Right lobe of liver (tissue), 6 donors: ENCODE measurements at regions not wholly inside any gene's neighbourhood (a gene's known extent, or its start where the extent isn't known, plus 50 kb on each side); places are given as distances from the start of the nearest gene placed in this dataset.
"Not testable (repeated sequence)": the region's sequence is repeated elsewhere in the genome, so short reads cannot be mapped to it uniquely, and the experiment has no call there.

ENCODE experiments used
- ATAC-seq, 4 donors: fragments of 200-7000 bp; cut with Tn5 transposase; one replicate each; pipeline ENCODE4 v1.9.1; 2020; ENCODE audit warnings: mild to moderate bottlenecking in 4 of 4, moderate library complexity in 4 of 4
- DNase-seq, 3 donors: peaks; one replicate each; pipeline ENCODE4 v3.0.0-alpha.2; 2020
- H3K27ac ChIP-seq, 3 donors: fragments of 200-600 bp; one replicate each; pipeline ENCODE4 v1.8.0; 2022
- H3K27me3 ChIP-seq, 2 donors: fragments of 200-600 bp; one replicate each; pipeline ENCODE4 v1.8.0; 2022
- H3K36me3 ChIP-seq, 4 donors: fragments of 200-600 bp; sonication (generic) in 1 of 4; one replicate each; pipeline versions ENCODE4 v1.5.1 to v1.8.0; 2017 to 2022; ENCODE audit warnings: control low read depth in 1 of 4
- H3K4me1 ChIP-seq, 4 donors: fragments of 200-600 bp; sonication (generic) in 1 of 4; one replicate each; pipeline versions ENCODE4 v1.5.1 to v1.8.0; 2017 to 2022; ENCODE audit warnings: control low read depth in 1 of 4
- H3K4me3 ChIP-seq, 3 donors: fragments of 200-600 bp; one replicate each; pipeline ENCODE4 v1.8.0; 2022
- H3K9me3 ChIP-seq, 4 donors: fragments of 200-600 bp; sonication (generic) in 1 of 4; one replicate each; pipeline versions ENCODE4 v1.5.1 to v1.8.0; 2017 to 2022; ENCODE audit warnings: control low read depth in 1 of 4
- POLR2A ChIP-seq: fragments of 450-650 bp; IDR thresholded peaks from one replicate; pipeline ENCODE4 v1.6.1; 2017; ENCODE audit warnings: antibody characterized with exemption, mild to moderate bottlenecking
- WGBS: methylation state at CpG from one replicate; pipeline ENCODE4 v1.1.6; 2018; ENCODE audit warnings: low coverage, low lambda C conversion rate; ENCODE audit not compliant: insufficient coverage; ENCODE audit errors: missing lambda C conversion rate; 5-methylcytosine and 5-hydroxymethylcytosine counted together
- intact Hi-C, 2 donors: fragments of 100-400 bp; cut with DNase I; formaldehyde crosslinking; loops; one replicate each; pipeline versions ENCODE4 v1.11.2 to v1.14.1; 2022
- TF ChIP-seq, protein P1 (sequence below), 4 donors: fragments of 200-600 bp in 3 of 4; fragments of 450-650 bp in 1 of 4; IDR thresholded peaks; one replicate each; pipeline versions ENCODE4 v1.5.1 to v1.8.0; 2016 to 2022; ENCODE audit warnings: antibody characterized with exemption in 4 of 4, mild to moderate bottlenecking in 2 of 4
- donor health status: DM: no; HTN: yes; CAD: no.
- donor health status: DM: no; HTN: no; CAD: no.
- donor health status: DM: no; HTN: no; CAD: no.
- donor health status: DM: no; HTN: yes; CAD: no.
- donor health status: DM: no; HTN: yes; CAD: no.

DNA sequence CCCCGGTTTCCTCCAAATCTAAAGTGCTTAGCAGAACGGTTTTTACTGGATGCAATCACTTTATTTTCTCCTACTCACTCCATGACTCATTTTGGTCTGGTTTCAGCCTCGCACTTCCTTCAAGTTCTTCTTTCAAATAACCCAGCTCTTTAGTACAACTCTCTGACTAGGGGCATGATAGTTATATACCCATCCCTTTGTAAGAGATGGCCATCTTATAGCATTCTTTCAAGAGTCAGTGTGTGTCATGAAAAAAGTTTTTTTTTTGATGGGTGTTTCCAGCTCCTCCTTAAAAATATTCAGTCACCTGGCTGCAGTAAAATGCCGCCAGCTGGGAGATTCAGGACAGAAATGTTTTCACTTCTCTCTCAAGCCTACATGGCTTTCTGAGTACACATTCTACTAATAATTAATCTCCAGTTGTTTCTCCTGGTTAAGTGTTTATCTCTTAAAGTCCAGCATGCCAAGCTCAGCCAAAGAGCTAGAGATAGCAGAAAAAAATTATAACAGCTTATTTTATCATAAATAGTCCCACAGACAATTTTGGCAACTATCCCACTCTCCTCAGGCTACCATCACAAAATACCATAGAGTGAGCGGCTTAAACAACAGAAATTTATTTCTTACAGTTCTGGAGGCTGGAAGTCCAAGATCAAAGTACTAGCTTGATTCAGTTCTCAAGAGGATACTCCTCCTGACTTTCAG, 139.3 kb downstream of the GASK1B start:
- Histone ChIP-seq H3K4me1 (no peaks in the 10 kb centered on the region), H3K27ac (no peak overlapping the region), H3K27me3 (no peaks in the 10 kb centered on the region), H3K4me3 (no peak overlapping the region), H3K36me3 (no peaks in the 10 kb centered on the region), H3K9me3 (no peaks in the 10 kb centered on the region)
- ATAC-seq, result peak; percentile 57 to 87 (median 64)
- no peak for TF ChIP-seq POLR2A
- TF ChIP-seq, protein P1, sequence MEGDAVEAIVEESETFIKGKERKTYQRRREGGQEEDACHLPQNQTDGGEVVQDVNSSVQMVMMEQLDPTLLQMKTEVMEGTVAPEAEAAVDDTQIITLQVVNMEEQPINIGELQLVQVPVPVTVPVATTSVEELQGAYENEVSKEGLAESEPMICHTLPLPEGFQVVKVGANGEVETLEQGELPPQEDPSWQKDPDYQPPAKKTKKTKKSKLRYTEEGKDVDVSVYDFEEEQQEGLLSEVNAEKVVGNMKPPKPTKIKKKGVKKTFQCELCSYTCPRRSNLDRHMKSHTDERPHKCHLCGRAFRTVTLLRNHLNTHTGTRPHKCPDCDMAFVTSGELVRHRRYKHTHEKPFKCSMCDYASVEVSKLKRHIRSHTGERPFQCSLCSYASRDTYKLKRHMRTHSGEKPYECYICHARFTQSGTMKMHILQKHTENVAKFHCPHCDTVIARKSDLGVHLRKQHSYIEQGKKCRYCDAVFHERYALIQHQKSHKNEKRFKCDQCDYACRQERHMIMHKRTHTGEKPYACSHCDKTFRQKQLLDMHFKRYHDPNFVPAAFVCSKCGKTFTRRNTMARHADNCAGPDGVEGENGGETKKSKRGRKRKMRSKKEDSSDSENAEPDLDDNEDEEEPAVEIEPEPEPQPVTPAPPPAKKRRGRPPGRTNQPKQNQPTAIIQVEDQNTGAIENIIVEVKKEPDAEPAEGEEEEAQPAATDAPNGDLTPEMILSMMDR (IDR thresholded peaks at IDR 0.05), result no peak
- DNase-seq, result no peak
- 33% methylated on average over 5 of the region's 5 CpGs for WGBS
- intact Hi-C loops, result no loop called here

DNA sequence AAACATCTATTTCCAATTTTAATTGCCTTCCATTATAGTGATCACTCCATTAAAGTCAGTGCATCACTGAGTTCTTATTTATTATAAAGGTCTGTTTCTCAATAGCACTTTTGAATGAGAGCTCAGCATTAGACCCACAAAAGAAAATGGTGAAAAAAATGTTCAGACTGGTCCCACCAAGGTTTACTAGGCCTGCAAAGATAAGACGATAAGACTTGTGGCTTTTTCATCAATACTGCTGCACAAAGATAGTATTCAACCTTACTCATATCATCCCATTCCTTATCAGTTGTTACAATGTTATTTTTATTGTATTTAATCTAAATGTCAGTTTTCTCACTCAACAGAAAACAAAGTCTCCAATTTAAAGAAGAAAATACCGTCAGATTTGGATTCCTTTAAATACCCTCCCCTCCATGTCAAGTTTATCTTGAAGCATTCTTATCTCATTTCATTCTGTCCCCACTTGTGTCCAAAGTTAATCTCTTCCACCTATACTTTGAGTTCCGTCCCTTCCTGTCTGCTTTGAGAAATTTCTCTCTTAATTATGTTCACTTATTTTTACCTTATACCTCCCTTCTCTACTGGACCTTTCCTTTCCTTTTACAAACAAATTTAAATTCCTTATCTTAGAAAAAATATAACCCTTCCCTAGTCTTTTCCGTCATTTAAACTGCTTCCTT, 140.0 kb downstream of the GASK1B start:
- WGBS, result 36% methylated on average over 4 of the region's 4 CpGs
- ATAC-seq (no peak), DNase-seq (no peak)
- Histone ChIP-seq H3K9me3 (no peaks in the 10 kb centered on the region), H3K27me3 (no peaks in the 10 kb centered on the region), H3K36me3 (no peaks in the 10 kb centered on the region), H3K27ac (no peak overlapping the region), H3K4me3 (no peak overlapping the region), H3K4me1 (no peaks in the 10 kb centered on the region)
- no peak for TF ChIP-seq POLR2A
- TF ChIP-seq, protein P1 (IDR thresholded peaks at IDR 0.05), result no peak
- intact Hi-C loops, result no loop called here

DNA sequence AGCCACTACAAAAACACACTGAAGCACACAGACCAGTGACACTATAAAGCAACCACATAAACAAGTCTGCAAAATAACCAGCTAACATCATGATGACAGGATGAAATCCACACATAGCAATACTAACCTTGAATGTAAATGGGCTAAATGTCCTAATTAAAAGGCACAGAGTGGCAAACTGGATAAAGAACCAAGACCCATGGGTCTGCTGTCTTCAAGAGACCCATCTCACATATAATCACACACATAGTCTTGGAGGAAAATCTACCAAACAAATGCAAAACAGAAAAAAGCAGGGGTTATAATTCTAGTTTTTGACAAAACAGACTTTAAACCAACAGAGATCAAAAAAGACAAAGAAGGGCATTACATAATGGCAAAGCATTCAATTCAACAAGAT, 144.4 kb downstream of the GASK1B start:
- H3K27ac ChIP-seq, DNase-seq, H3K27me3 ChIP-seq, ATAC-seq, H3K4me1 ChIP-seq, intact Hi-C loops, H3K36me3 ChIP-seq, H3K4me3 ChIP-seq, H3K9me3 ChIP-seq: not testable (repeated sequence)

DNA sequence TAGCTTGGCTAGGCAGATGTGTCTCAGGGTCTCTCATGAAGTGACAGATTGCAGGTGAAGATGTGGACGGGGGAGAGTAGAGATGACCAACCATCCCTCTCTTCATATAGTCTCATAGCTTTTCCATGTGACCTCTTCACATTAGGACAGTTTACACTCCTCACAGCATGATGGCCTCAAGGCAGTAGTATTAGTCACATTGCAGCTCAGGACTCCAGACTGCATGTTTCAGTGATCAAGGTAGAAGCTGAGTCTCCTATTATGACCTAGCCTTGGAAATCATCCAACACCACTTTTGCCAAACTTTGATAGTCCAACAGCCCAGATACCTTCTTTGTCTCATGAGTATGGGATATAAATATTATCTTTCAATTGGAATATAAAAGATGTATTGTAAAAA, 147.7 kb downstream of the GASK1B start:
- intact Hi-C loops, result no loop called here
- Histone ChIP-seq H3K27me3 (no peaks in the 10 kb centered on the region), H3K9me3 (no peaks in the 10 kb centered on the region), H3K4me3 (no peak overlapping the region), H3K27ac (no peak overlapping the region), H3K4me1 (no peaks in the 10 kb centered on the region), H3K36me3 (no peaks in the 10 kb centered on the region)
- DNase-seq, result no peak
- 75% methylated on average over 1 of the region's 1 CpG for WGBS
- ATAC-seq, result no peak
- TF ChIP-seq POLR2A, result no peak
- TF ChIP-seq, protein P1 (IDR thresholded peaks at IDR 0.05), result no peak

DNA sequence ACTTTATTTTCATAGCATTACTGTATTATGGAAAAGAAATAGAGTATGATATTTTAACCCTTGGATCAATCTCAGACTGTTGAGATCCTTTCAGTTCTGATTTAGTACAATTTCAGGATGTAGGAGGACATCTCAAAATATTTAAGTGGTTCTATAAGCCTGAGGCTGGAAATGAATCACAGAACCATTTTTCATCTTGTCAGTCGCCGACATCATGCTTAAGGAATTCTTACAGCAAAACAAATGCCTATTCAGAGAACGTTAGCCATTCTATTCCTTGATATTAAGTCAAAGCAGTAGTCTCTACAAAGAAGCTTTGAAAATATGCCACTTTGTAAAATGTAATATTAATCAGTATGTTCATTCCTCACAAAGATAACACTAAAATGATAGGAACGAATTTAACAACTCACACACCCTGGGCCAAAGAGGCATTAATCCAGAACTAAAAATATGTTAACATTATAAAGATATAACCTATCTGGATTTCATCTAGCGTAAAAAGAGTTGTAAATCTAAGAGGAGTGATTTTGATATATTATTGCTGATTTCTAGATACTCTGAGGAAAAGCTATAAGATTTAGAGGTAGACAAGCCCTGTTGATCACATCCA, 152.0 kb downstream of the GASK1B start:
- TF ChIP-seq POLR2A, result no peak
- TF ChIP-seq, protein P1 (IDR thresholded peaks at IDR 0.05), result no peak
- intact Hi-C loops, result no loop called here
- WGBS, result 47% methylated on average over 5 of the region's 5 CpGs
- Histone ChIP-seq H3K27ac (peak overlapping the region in 1 of 3 donors; percentile 25), H3K9me3 (no peaks in the 10 kb centered on the region), H3K4me1 (no peaks in the 10 kb centered on the region), H3K36me3 (no peaks in the 10 kb centered on the region), H3K4me3 (no peak overlapping the region), H3K27me3 (no peaks in the 10 kb centered on the region)
- DNase-seq, result no peak
- ATAC-seq, result no peak
